GM12874 (cell line): ENCODE measurements at regions not wholly inside any gene's neighbourhood (a gene's known extent, or its start where the extent isn't known, plus 50 kb on each side); places are given as distances from the start of the nearest gene placed in this dataset.

Source experiments
- CTCF ChIP-seq: IDR thresholded peaks from 2 replicates; pipeline ENCODE4 v1.5.1; 2011; ENCODE audit warnings: low read depth, mild to moderate bottlenecking, control low read depth, low read length, moderate library complexity; ENCODE audit not compliant: insufficient read depth

DNA sequence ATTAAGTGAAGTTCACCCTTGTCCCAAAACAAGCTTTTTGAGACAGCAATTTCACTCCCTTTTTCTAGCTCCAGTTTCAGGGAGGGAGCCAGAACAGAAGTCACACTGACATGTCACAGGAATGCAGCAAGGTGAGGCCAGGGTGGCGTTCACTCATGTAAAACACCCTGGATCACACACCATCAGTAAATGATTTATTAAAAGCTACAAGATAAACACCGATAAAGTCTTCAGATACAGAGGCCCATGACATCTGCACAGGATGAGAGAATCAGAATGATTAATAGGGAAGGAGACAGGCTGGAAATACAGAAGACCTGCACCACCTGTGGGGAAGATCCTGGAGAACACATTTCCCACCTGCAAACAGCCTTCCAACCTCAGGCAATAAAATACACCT is 77.5 kb upstream of the DYNLRB2 start:
- no peak for TF ChIP-seq CTCF

GRCh38 chr16:80462917-80463316 is 77.9 kb upstream of the DYNLRB2 start:
- no peak for TF ChIP-seq CTCF

DNA sequence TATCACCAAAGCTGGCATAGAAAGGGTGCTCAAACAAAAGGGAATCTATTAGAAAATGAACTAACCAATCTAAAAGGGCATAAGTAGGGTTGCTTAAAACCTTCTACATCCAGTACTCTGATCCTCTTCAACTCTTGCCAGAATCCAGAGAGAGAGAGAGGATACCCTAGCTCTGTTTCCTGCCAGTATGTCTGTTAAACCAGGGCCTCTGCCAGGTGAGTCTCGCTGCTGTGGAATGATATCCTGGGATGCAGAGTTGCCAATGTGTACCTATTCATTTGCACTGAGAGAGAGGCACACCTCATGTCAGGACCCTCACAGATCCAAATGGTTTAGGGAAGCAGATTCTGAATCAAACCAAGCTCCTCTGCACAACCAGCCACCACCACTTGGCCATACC is 79.8 kb upstream of the DYNLRB2 start:
- no peak for TF ChIP-seq CTCF

- no peak for TF ChIP-seq CTCF
Observed at GRCh38 chr16:80459966-80460365, 80.8 kb upstream of the DYNLRB2 start.

DNA sequence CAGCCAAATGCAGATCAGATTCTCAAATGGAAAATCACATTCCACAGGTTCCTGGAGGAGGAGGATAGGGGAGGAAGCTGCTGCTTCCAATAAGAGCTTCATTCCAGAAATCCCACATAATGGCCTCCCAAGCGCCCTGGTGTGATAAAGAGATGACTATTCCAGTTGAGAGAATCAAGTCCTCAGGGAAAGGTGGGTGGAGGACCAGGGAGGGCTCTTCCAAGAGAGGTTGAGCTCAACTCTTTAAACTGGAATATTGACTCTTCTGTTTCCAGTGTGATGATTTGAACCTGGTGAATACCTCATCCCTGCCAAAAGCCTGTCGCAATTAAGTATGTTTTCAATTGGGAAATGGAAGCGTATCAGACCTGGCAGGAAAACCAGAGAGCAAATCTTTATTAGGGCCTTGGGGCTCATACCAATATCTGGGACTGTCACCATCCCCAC is 81.4 kb upstream of the DYNLRB2 start:
- no peak for TF ChIP-seq CTCF

GRCh38 chr16:80457871-80458270 is 82.9 kb upstream of the DYNLRB2 start:
- TF ChIP-seq CTCF = no peak

DNA sequence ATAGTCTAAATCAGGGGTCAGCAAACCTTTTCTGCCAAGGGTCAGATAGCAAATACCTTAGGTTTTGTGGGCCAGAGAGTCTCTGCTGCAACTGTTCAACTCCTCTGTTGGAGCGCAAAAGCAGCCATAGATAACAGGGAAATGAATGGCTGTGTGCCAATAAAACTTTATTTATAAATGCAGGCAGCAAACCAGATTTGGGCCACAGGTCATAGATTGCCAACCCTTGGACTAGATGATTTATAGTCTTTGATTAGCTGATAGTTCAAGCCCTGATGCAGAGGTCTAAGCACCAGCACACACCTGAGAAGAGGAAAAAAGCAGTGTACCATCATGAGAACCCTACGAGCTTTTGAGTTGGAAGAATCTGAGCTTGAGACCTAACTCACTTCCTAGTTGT is 86.0 kb upstream of the DYNLRB2 start:
- TF ChIP-seq CTCF = no peak

DNA sequence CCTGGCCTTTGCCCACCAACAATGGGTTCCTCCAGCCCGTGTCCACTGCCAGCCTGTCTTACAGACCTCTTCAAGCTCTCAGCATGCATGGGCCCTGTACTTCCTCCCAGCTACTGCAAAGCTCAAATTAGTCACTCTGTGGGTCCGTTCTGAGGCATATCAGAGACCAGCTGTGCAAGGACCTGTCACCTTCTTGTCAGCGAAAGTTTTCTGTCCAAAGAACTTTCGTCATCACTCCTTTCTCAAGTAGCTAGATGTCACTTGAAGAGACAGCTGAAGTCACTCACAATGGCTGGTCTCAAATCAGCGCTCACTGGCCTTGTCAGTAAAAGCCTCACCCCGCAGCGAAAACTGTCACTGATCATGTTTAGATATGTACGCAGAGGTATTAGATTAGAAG is 91.4 kb upstream of the DYNLRB2 start:
- no peak for TF ChIP-seq CTCF
